K562 (cell line): ENCODE measurements at regions not wholly inside any gene's neighbourhood (a gene's known extent, or its start where the extent isn't known, plus 50 kb on each side); places are given as distances from the start of the nearest gene placed in this dataset.

ENCODE experiments used
- ATAC-seq: fragments of 200-7000 bp; cut with Tn5 transposase; 3 replicates; pipeline ENCODE4 v1.9.1; 2020; ENCODE audit warnings: moderate library complexity
- BruUV-seq: library from RNA; stranded (reverse); fragments of 400-500 nt; replicated peaks from 2 replicates; lab custom pipeline; 2021; lab: Mats Ljungman, UMichigan
- CTCF ChIA-PET: fragments of 300-600 bp; formaldehyde crosslinking; extraction: SDS; loops from one replicate; lab custom pipeline; 2021; ENCODE audit warnings: low intra/inter-chr PET ratio; lab: Yijun Ruan, JAX
- POLR2A ChIA-PET: fragments of 300-600, 350-650 bp; sonication (Branson Sonifier 250); formaldehyde crosslinking; extraction: SDS; loops from one replicate; lab custom pipeline; 2021; ENCODE audit warnings: antibody characterized with exemption, inconsistent platforms; lab: Yijun Ruan, JAX
- DNase-seq, 4 experiments: peaks; one replicate each; pipeline versions ENCODE4 v3.0.0 to v3.0.0-alpha.2; 2011 to 2018; ENCODE audit warnings: low spot score in 3 of 4, mixed read lengths in 3 of 4; ENCODE audit errors: extremely low read depth in 1 of 4
- FAIRE-seq: peaks from 2 replicates; lab custom pipeline; 2011; peaks lifted over from hg19 to GRCh38; lab: Jason Lieb, UNC
- H2AFZ ChIP-seq: 2 replicates; pipeline ENCODE4 v1.6.0; 2011; ENCODE audit warnings: low read depth, low read length, control low read depth, inconsistent platforms
- H3K27ac ChIP-seq: fragments of 200-600 bp; 3 replicates; pipeline ENCODE4 v1.8.0; 2011; ENCODE audit warnings: low read depth, mild to moderate bottlenecking, control low read depth, inconsistent platforms, low read length, moderate library complexity, mixed read lengths; ENCODE audit errors: extremely low read depth
- H3K27me3 ChIP-seq, 2 experiments: fragments of 300-600 bp in 1 of 2; 2 replicates in 1 of 2; 3 replicates in 1 of 2; pipeline versions ENCODE4 v1.6.0 to v1.8.0; 2011; ENCODE audit warnings: inconsistent platforms in 2 of 2, low read length in 2 of 2, mild to moderate bottlenecking in 1 of 2, mixed read lengths in 1 of 2, moderate library complexity in 1 of 2; ENCODE audit not compliant: control insufficient read depth in 2 of 2, insufficient read depth in 2 of 2
- H3K36me3 ChIP-seq: fragments of 300-600 bp; 3 replicates; pipeline ENCODE4 v1.8.0; 2011; ENCODE audit warnings: mild to moderate bottlenecking, low read length, inconsistent platforms; ENCODE audit not compliant: control insufficient read depth, insufficient read depth
- H3K4me1 ChIP-seq, 2 experiments: fragments of 200-600 bp in 1 of 2; replicated peaks in 1 of 2; 2 replicates in 1 of 2; 3 replicates in 1 of 2; pipeline versions ENCODE4 v1.5.1 to v1.8.0; 2011; ENCODE audit warnings: inconsistent platforms in 2 of 2, low read length in 2 of 2, mild to moderate bottlenecking in 1 of 2, mixed read lengths in 1 of 2, moderate library complexity in 1 of 2; ENCODE audit not compliant: control insufficient read depth in 2 of 2, insufficient read depth in 2 of 2
- H3K4me2 ChIP-seq: 2 replicates; pipeline ENCODE4 v1.6.1; 2011; ENCODE audit warnings: low read length, control low read depth, inconsistent platforms, mixed read lengths; ENCODE audit not compliant: insufficient read depth
- H3K4me3 ChIP-seq: fragments of 200-600 bp; sonication (generic), shearing (Covaris generic); 2 replicates; pipeline ENCODE4 v1.5.1; 2016; ENCODE audit warnings: control low read depth, inconsistent platforms
- H3K79me2 ChIP-seq: fragments of 200-600 bp; 3 replicates; pipeline ENCODE4 v1.8.0; 2011; ENCODE audit warnings: low read length, inconsistent platforms; ENCODE audit not compliant: control insufficient read depth, insufficient read depth
- H3K9ac ChIP-seq, 2 experiments: 2 replicates each; pipeline versions ENCODE4 v1.6.0 to v1.6.1; 2011; ENCODE audit warnings: low read depth in 2 of 2, low read length in 2 of 2, control low read depth in 1 of 2, inconsistent platforms in 1 of 2, mild to moderate bottlenecking in 1 of 2, mixed read lengths in 1 of 2; ENCODE audit not compliant: insufficient read depth in 1 of 2
- H3K9me1 ChIP-seq: one replicate; pipeline ENCODE4 v1.6.0; 2011; ENCODE audit warnings: inconsistent platforms, mild to moderate bottlenecking, low read length, moderate library complexity; ENCODE audit not compliant: control insufficient read depth, insufficient read depth
- H3K9me3 ChIP-seq: replicated peaks from 2 replicates; pipeline ENCODE4 v1.5.1; 2011; ENCODE audit warnings: low read depth, low read length, inconsistent platforms; ENCODE audit not compliant: control insufficient read depth, insufficient read depth
- H4K20me1 ChIP-seq: replicated peaks from 2 replicates; pipeline ENCODE4 v1.6.1; 2011; ENCODE audit warnings: low read length, inconsistent platforms, mixed read lengths; ENCODE audit not compliant: control insufficient read depth, insufficient read depth
- PHB2 ChIP-seq: fragments of 450-650 bp; IDR thresholded peaks from 2 replicates; pipeline ENCODE4 v1.6.1; 2017; ENCODE audit warnings: low read depth
- ZNF146 ChIP-seq: IDR thresholded peaks from one replicate; pipeline ENCODE4 v1.6.1; 2018; ENCODE audit warnings: missing compliant biosample characterization; ENCODE audit not compliant: unreplicated experiment
- ZNF274 ChIP-seq: IDR thresholded peaks from 2 replicates; pipeline ENCODE4 v1.6.1; 2011; ENCODE audit warnings: low read depth, mild to moderate bottlenecking, low read length, moderate library complexity, borderline replicate concordance
- WGBS: fragments of 100-300 bp; shearing (Covaris generic); methylation state at CpG from one replicate; pipeline ENCODE4 v1.1.6; 2016; ENCODE audit warnings: low coverage, mixed read lengths; ENCODE audit not compliant: insufficient coverage; ENCODE audit errors: missing lambda C conversion rate; 5-methylcytosine and 5-hydroxymethylcytosine counted together
- in situ Hi-C: fragments of 300-500 bp; cut with MboI; formaldehyde crosslinking; loops from 4 replicates; pipeline ENCODE4 v1.15.0; 2018; ENCODE audit warnings: inconsistent platforms, mixed read lengths
- intact Hi-C: fragments of 100-400 bp; cut with micrococcal nuclease; formaldehyde crosslinking; loops from 2 replicates; pipeline ENCODE4 v1.14.2; 2022
- TF ChIP-seq, protein P1 (sequence below): fragments of 200-600 bp; sonication (generic); IDR thresholded peaks from one replicate; pipeline ENCODE4 v1.6.1; 2012; ENCODE audit warnings: mild to moderate bottlenecking, low read depth, low read length, inconsistent platforms
- TF ChIP-seq, protein P2 (sequence below): fragments of 450-650 bp; formaldehyde crosslinking; IDR thresholded peaks from 2 replicates; pipeline ENCODE4 v1.4.0; 2022; ENCODE audit warnings: missing genetic modification characterization

DNA sequence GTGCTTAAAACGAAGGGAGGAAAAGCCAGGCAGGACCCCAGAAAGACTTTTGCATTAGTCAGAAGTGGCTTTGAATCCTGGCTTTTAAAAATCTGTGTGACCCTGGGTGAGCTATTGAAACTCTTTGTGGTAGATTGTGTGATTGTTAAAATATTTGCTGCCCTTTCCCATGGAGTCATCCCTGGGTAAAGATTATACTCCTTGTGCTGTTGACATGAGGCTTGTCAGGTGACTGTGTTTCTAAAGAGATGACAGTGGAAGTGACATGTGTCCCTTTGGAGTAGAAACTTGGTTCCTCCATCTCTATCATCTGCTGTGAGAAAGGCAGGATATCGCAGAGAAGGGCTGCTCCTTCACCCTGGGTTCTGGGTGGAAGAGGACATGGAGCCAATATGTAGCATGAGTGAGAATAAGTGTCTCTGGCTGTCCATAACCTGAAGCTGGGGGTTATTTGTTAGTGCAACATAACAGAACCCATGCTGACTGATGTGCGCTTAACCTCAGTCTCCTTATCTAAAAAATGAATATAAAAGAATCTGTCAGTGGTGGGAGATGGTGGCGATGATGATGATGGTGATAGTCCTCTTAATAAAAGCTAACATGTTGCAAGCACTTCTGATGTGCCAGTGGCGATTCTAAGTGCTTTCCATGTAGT lies 187.6 kb downstream of the RHOU start:
- in situ Hi-C loops (no loop called here), intact Hi-C loops (no loop called here)
- Histone ChIP-seq H4K20me1 (no peaks in the 10 kb centered on the region), H3K9me1 (no peaks in the 10 kb centered on the region), H3K36me3 (no peaks in the 10 kb centered on the region), H3K4me1 (no peaks in the 10 kb centered on the region), H3K4me3 (no peak overlapping the region), H2AFZ (no peak overlapping the region), H3K4me2 (no peak overlapping the region), H3K27ac (no peak overlapping the region), H3K27me3 (peaks cover 0 to 5% of the 10 kb centered on the region in 2 experiments; a peak in 3 of 5 replicates), H3K79me2 (no peaks in the 10 kb centered on the region), H3K9ac (no peak overlapping the region), H3K9me3 (no peaks in the 10 kb centered on the region)
- DNase-seq (no peak), FAIRE-seq (peak; percentile 23), ATAC-seq (no peak)
- WGBS, result 0% methylated on average over 5 of the region's 5 CpGs
- no TSS peak for BruUV-seq
- ChIA-PET POLR2A (interaction anchor here (1.5 kb wide), 1 partner anchor 17 kb away, joined by 5 read pairs; no protein-coding TSS in a partner anchor), CTCF (no interaction called here)
- TF ChIP-seq PHB2 (no peak), ZNF274 (no peak), ZNF146 (CRISPR knock-in tag) (no peak)
- TF ChIP-seq, protein P1, sequence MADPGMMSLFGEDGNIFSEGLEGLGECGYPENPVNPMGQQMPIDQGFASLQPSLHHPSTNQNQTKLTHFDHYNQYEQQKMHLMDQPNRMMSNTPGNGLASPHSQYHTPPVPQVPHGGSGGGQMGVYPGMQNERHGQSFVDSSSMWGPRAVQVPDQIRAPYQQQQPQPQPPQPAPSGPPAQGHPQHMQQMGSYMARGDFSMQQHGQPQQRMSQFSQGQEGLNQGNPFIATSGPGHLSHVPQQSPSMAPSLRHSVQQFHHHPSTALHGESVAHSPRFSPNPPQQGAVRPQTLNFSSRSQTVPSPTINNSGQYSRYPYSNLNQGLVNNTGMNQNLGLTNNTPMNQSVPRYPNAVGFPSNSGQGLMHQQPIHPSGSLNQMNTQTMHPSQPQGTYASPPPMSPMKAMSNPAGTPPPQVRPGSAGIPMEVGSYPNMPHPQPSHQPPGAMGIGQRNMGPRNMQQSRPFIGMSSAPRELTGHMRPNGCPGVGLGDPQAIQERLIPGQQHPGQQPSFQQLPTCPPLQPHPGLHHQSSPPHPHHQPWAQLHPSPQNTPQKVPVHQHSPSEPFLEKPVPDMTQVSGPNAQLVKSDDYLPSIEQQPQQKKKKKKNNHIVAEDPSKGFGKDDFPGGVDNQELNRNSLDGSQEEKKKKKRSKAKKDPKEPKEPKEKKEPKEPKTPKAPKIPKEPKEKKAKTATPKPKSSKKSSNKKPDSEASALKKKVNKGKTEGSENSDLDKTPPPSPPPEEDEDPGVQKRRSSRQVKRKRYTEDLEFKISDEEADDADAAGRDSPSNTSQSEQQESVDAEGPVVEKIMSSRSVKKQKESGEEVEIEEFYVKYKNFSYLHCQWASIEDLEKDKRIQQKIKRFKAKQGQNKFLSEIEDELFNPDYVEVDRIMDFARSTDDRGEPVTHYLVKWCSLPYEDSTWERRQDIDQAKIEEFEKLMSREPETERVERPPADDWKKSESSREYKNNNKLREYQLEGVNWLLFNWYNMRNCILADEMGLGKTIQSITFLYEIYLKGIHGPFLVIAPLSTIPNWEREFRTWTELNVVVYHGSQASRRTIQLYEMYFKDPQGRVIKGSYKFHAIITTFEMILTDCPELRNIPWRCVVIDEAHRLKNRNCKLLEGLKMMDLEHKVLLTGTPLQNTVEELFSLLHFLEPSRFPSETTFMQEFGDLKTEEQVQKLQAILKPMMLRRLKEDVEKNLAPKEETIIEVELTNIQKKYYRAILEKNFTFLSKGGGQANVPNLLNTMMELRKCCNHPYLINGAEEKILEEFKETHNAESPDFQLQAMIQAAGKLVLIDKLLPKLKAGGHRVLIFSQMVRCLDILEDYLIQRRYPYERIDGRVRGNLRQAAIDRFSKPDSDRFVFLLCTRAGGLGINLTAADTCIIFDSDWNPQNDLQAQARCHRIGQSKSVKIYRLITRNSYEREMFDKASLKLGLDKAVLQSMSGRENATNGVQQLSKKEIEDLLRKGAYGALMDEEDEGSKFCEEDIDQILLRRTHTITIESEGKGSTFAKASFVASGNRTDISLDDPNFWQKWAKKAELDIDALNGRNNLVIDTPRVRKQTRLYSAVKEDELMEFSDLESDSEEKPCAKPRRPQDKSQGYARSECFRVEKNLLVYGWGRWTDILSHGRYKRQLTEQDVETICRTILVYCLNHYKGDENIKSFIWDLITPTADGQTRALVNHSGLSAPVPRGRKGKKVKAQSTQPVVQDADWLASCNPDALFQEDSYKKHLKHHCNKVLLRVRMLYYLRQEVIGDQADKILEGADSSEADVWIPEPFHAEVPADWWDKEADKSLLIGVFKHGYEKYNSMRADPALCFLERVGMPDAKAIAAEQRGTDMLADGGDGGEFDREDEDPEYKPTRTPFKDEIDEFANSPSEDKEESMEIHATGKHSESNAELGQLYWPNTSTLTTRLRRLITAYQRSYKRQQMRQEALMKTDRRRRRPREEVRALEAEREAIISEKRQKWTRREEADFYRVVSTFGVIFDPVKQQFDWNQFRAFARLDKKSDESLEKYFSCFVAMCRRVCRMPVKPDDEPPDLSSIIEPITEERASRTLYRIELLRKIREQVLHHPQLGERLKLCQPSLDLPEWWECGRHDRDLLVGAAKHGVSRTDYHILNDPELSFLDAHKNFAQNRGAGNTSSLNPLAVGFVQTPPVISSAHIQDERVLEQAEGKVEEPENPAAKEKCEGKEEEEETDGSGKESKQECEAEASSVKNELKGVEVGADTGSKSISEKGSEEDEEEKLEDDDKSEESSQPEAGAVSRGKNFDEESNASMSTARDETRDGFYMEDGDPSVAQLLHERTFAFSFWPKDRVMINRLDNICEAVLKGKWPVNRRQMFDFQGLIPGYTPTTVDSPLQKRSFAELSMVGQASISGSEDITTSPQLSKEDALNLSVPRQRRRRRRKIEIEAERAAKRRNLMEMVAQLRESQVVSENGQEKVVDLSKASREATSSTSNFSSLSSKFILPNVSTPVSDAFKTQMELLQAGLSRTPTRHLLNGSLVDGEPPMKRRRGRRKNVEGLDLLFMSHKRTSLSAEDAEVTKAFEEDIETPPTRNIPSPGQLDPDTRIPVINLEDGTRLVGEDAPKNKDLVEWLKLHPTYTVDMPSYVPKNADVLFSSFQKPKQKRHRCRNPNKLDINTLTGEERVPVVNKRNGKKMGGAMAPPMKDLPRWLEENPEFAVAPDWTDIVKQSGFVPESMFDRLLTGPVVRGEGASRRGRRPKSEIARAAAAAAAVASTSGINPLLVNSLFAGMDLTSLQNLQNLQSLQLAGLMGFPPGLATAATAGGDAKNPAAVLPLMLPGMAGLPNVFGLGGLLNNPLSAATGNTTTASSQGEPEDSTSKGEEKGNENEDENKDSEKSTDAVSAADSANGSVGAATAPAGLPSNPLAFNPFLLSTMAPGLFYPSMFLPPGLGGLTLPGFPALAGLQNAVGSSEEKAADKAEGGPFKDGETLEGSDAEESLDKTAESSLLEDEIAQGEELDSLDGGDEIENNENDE, result no peak
- TF ChIP-seq, protein P2, sequence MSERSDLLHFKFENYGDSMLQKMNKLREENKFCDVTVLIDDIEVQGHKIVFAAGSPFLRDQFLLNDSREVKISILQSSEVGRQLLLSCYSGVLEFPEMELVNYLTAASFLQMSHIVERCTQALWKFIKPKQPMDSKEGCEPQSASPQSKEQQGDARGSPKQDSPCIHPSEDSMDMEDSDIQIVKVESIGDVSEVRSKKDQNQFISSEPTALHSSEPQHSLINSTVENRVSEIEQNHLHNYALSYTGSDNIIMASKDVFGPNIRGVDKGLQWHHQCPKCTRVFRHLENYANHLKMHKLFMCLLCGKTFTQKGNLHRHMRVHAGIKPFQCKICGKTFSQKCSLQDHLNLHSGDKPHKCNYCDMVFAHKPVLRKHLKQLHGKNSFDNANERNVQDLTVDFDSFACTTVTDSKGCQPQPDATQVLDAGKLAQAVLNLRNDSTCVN, result no peak
